ENCODE measurements at regions not wholly inside any gene's neighbourhood (a gene's known extent, or its start where the extent isn't known, plus 50 kb on each side); places are given as distances from the start of the nearest gene placed in this dataset.
"Not testable (repeated sequence)": the region's sequence is repeated elsewhere in the genome, so short reads cannot be mapped to it uniquely, and the experiment has no call there.

GRCh38 chr14:106058342-106058741 lies 532.0 kb downstream of the TMEM121 start:
- Histone ChIP-seq H3K4me1 (no peaks in the 10 kb centered on the region), H3K9me3 (no peaks in the 10 kb centered on the region), H3K36me3 (no peaks in the 10 kb centered on the region), H3K27me3 (peaks cover 0 to 51% (median 8%) of the 10 kb centered on the region in 9 donors), H3K4me3 (no peak overlapping the region), H3K27ac (no peak overlapping the region)
- no peak for DNase-seq
- intact Hi-C loops (cut with DNase I), result no loop called here
- 50 to 64% (median 53%) methylated on average over 8 of the region's 8 CpGs for WGBS, 4 donors
- TF ChIP-seq POLR2A (IDR thresholded peaks at IDR 0.05), result no peak
- no peak for TF ChIP-seq CTCF (IDR thresholded peaks at IDR 0.05)
- no peak for ATAC-seq

DNA sequence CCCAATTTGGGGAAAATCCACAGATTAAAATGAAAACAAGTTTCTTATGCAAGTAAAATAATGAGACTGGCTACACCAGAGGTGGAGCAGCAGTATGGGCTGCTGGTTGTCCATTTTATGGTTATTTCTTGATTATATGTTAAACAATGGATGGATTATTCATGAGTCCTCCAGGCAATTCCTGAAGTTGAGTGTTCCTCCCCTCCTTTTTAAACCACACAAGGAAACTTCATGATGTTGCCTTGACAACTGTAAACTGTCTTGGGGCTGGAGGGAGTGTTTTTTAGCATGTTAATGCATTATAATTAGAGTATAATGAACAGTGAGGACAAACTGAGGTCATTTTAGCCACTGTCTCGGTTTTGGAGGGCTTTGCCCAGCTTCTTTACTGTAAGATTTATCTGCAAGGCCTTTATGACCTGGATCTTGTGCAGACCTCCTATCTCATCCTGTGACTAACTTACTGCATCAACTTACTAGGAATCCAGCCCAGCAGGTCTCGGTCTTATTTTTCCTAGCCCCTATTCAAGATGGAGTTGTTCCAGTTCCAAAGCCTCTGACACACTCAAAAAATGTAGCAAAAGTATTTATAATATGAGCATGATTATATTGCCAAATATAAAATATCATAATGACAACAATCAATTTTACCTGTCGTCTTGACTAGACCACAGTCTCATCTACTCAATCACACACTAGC lies 534.0 kb downstream of the TMEM121 start:
- intact Hi-C loops (cut with DNase I), result no loop called here
- no peak for ATAC-seq
- Histone ChIP-seq H3K4me1 (no peaks in the 10 kb centered on the region), H3K4me3 (no peak overlapping the region), H3K36me3 (no peaks in the 10 kb centered on the region), H3K27me3 (peaks cover 0 to 56% (median 9%) of the 10 kb centered on the region in 9 donors), H3K27ac (no peak overlapping the region), H3K9me3 (no peaks in the 10 kb centered on the region)
- no peak for DNase-seq
- TF ChIP-seq POLR2A (IDR thresholded peaks at IDR 0.05), result no peak
- TF ChIP-seq CTCF (IDR thresholded peaks at IDR 0.05), result no peak
- WGBS, 4 donors, result 48 to 60% (median 54%) methylated on average over 3 of the region's 3 CpGs

DNA sequence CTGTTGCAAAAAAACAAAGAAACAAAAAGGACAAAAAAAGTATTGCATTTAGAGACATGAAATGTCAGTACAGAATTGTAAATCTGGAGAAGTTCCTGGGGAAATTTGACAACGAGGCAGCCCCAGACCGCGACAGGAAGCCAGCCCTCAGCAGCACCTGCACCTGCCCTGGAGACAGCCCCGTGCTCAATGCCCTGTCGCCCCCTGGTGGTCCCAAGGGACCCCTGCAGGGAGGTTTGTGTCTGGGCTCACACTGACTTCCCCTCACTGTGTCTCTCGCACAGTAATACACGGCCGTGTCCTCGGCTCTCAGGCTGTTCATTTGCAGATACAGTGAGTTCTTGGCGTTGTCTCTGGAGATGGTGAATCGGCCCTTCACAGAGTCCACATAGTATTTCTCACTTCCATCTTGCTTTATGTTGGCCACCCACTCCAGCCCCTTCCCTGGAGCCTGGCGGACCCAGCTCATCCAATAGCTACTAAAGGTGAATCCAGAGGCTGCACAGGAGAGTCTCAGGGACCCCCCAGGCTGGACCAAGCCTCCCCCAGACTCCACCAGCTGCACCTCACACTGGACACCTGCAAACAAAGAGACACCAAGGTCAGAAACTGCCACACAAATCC lies 535.6 kb downstream of the TMEM121 start:
- 40 to 52% (median 44%) methylated on average over 11 to 12 of the region's 12 CpGs for WGBS, 4 donors
- H3K36me3 ChIP-seq; H3K27ac ChIP-seq; H3K4me3 ChIP-seq; ATAC-seq; H3K4me1 ChIP-seq; H3K9me3 ChIP-seq; intact Hi-C loops (cut with DNase I): not testable (repeated sequence)
- TF ChIP-seq CTCF (IDR thresholded peaks at IDR 0.05), result peak in 6 of 12 donors; percentile 7 to 29 (median 14)
- H3K27me3 ChIP-seq, result peaks cover 0 to 61% (median 9%) of the 10 kb centered on the region in 9 donors
- peak in 3 of 5 donors; percentile 20 to 71 (median 25) for DNase-seq

DNA sequence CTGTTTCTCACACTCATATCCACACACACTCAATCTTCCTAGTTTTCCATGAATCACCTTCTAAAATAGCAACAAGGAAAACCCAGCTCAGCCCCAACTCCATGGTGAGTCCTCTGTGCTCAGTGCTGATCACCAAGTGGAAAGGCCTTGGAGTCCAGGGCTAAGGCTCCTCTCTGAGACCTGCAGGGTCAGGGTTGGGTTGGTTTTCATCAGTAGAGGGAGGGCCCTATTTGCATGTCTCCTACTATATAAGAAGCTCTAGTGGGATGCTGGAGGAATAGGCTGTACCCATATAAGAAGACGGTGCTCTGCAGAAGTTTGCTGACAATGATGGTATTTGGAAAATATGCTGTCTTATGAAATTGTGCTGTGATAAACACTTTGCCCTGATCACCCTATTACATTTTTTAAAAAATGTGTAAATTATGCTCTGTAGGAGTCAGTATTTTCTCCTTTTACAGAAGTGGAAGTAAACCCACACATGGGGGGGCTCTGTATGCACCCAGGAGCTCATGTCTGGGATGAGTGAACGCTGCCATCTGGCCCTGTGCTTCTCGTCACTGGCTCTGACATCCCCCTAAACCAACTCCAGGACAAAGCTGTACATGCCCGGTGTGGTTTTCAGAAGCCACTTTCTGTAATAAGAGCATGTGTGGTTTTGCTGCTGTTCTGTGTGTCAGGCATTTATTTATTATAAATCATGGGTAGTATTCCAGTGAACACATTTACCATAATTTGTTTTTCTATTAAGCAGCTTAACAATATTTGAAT lies 536.3 kb downstream of the TMEM121 start:
- Histone ChIP-seq H3K27ac (no peak overlapping the region), H3K36me3 (no peaks in the 10 kb centered on the region), H3K27me3 (peaks cover 0 to 65% (median 9%) of the 10 kb centered on the region in 9 donors), H3K4me1 (no peaks in the 10 kb centered on the region), H3K9me3 (no peaks in the 10 kb centered on the region), H3K4me3 (no peak overlapping the region)
- no peak for ATAC-seq
- no peak for DNase-seq
- intact Hi-C loops (cut with DNase I), result no loop called here
- TF ChIP-seq CTCF (IDR thresholded peaks at IDR 0.05) (no peak), POLR2A (IDR thresholded peaks at IDR 0.05) (no peak)
- WGBS, 4 donors, result 46 to 69% (median 60%) methylated on average over 4 of the region's 4 CpGs

All from heart left ventricle (tissue), 16 donors.